H9 (cell line): ENCODE measurements at regions not wholly inside any gene's neighbourhood (a gene's known extent, or its start where the extent isn't known, plus 50 kb on each side); places are given as distances from the start of the nearest gene placed in this dataset.

Experiments used
- DNase-seq: peaks from one replicate; pipeline ENCODE4 v3.0.0-alpha.2; 2017
- H2AFZ ChIP-seq: one replicate; pipeline ENCODE4 v1.6.1; 2013; ENCODE audit warnings: mild to moderate bottlenecking, low read length, control low read depth, moderate library complexity
- H2AK5ac ChIP-seq: 2 replicates; pipeline ENCODE4 v1.6.1; 2013; ENCODE audit warnings: low read length, control low read depth, mixed read lengths; ENCODE audit not compliant: insufficient read length
- H2BK120ac ChIP-seq: one replicate; pipeline ENCODE4 v1.6.1; 2013; ENCODE audit warnings: low read depth, mild to moderate bottlenecking, low read length, control low read depth, inconsistent platforms; ENCODE audit not compliant: poor library complexity, severe bottlenecking
- H2BK12ac ChIP-seq: 2 replicates; pipeline ENCODE4 v1.6.1; 2013; ENCODE audit warnings: low read length, control low read depth, mixed read lengths, low read depth; ENCODE audit not compliant: insufficient read length
- H2BK15ac ChIP-seq: 2 replicates; pipeline ENCODE4 v1.6.1; 2013; ENCODE audit warnings: low read depth, low read length, control low read depth
- H2BK20ac ChIP-seq: one replicate; pipeline ENCODE4 v1.6.1; 2013; ENCODE audit warnings: low read depth, mild to moderate bottlenecking, low read length, control low read depth, inconsistent platforms; ENCODE audit not compliant: poor library complexity, severe bottlenecking
- H2BK5ac ChIP-seq: 2 replicates; pipeline ENCODE4 v1.6.1; 2013; ENCODE audit warnings: low read length, control low read depth, mixed read lengths; ENCODE audit not compliant: insufficient read length
- H3K14ac ChIP-seq: 2 replicates; pipeline ENCODE4 v1.6.1; 2013; ENCODE audit warnings: low read length, control low read depth; ENCODE audit not compliant: insufficient read depth
- H3K18ac ChIP-seq: 2 replicates; pipeline ENCODE4 v1.6.1; 2013; ENCODE audit warnings: low read depth, mild to moderate bottlenecking, mixed read lengths, low read length, control low read depth; ENCODE audit not compliant: insufficient read length
- H3K23ac ChIP-seq: 2 replicates; pipeline ENCODE4 v1.6.1; 2013; ENCODE audit warnings: low read length, control low read depth, mixed read lengths, low read depth; ENCODE audit not compliant: insufficient read length
- H3K23me2 ChIP-seq: 2 replicates; pipeline ENCODE4 v1.6.1; 2013; ENCODE audit warnings: low read depth, mild to moderate bottlenecking, mixed read lengths, low read length, control low read depth; ENCODE audit not compliant: insufficient read length, poor library complexity, severe bottlenecking
- H3K27ac ChIP-seq: 2 replicates; pipeline ENCODE4 v1.5.1; 2013; ENCODE audit warnings: low read length, control low read depth, mixed read lengths, low read depth; ENCODE audit not compliant: insufficient read length
- H3K27me3 ChIP-seq: 2 replicates; pipeline ENCODE4 v1.6.1; 2013; ENCODE audit warnings: low read length, control low read depth, inconsistent platforms; ENCODE audit not compliant: insufficient read depth
- H3K4ac ChIP-seq: 2 replicates; pipeline ENCODE4 v1.6.1; 2013; ENCODE audit warnings: low read depth, mild to moderate bottlenecking, control low read depth, inconsistent platforms, low read length, moderate library complexity
- H3K4me1 ChIP-seq: 2 replicates; pipeline ENCODE4 v1.6.1; 2013; ENCODE audit warnings: low read length, control low read depth, inconsistent platforms; ENCODE audit not compliant: insufficient read depth
- H3K4me2 ChIP-seq: 2 replicates; pipeline ENCODE4 v1.6.1; 2013; ENCODE audit warnings: low read length, control low read depth, mixed read lengths; ENCODE audit not compliant: insufficient read length, insufficient read depth
- H3K56ac ChIP-seq: 2 replicates; pipeline ENCODE4 v1.6.1; 2013; ENCODE audit warnings: low read depth, mild to moderate bottlenecking, mixed read lengths, low read length, control low read depth; ENCODE audit not compliant: insufficient read length
- H3K79me1 ChIP-seq: 2 replicates; pipeline ENCODE4 v1.6.1; 2013; ENCODE audit warnings: low read depth, mild to moderate bottlenecking, moderate library complexity, low read length, control low read depth, inconsistent platforms; ENCODE audit not compliant: insufficient read depth, poor library complexity, severe bottlenecking
- H3K79me2 ChIP-seq: 2 replicates; pipeline ENCODE4 v1.6.1; 2013; ENCODE audit warnings: low read length, control low read depth, inconsistent platforms; ENCODE audit not compliant: insufficient read depth
- H3K9ac ChIP-seq: 2 replicates; pipeline ENCODE4 v1.6.1; 2013; ENCODE audit warnings: low read length, control low read depth, mixed read lengths; ENCODE audit not compliant: insufficient read length; ENCODE audit errors: extremely low read depth
- H3K9me3 ChIP-seq: one replicate; pipeline ENCODE4 v1.6.1; 2013; ENCODE audit warnings: low read depth, low read length, inconsistent platforms; ENCODE audit not compliant: control insufficient read depth
- H3T11ph ChIP-seq: one replicate; pipeline ENCODE4 v1.6.1; 2013; ENCODE audit warnings: mild to moderate bottlenecking, low read length, control low read depth, inconsistent platforms
- H4K20me1 ChIP-seq: one replicate; pipeline ENCODE4 v1.6.1; 2013; ENCODE audit not compliant: control insufficient read depth, insufficient read length, insufficient read depth
- H4K5ac ChIP-seq: 2 replicates; pipeline ENCODE4 v1.6.1; 2013; ENCODE audit warnings: low read depth, mild to moderate bottlenecking, mixed read lengths, low read length, control low read depth; ENCODE audit not compliant: insufficient read length
- H4K8ac ChIP-seq: replicated peaks from 2 replicates; pipeline ENCODE4 v1.6.1; 2013; ENCODE audit warnings: low read length, control low read depth, mixed read lengths, low read depth; ENCODE audit not compliant: insufficient read length
- H4K91ac ChIP-seq: 2 replicates; pipeline ENCODE4 v1.6.1; 2013; ENCODE audit warnings: low read depth, mild to moderate bottlenecking, moderate library complexity, mixed read lengths, low read length, control low read depth; ENCODE audit not compliant: insufficient read length
- H3K27ac Mint-ChIP-seq, 3 experiments: 2 replicates in 2 of 3; 3 replicates in 1 of 3; pipeline ENCODE4 v1.8.0; 2020 to 2021; ENCODE audit warnings: mixed read lengths in 3 of 3, mild to moderate bottlenecking in 1 of 3, moderate library complexity in 1 of 3
- H3K27me3 Mint-ChIP-seq: 2 replicates; pipeline ENCODE4 v1.8.0; 2021; ENCODE audit warnings: low read depth, mild to moderate bottlenecking, moderate library complexity, mixed read lengths
- H3K36me3 Mint-ChIP-seq, 3 experiments: 2 replicates in 2 of 3; 3 replicates in 1 of 3; pipeline ENCODE4 v1.8.0; 2020 to 2021; ENCODE audit warnings: low read depth in 3 of 3, mixed read lengths in 3 of 3; ENCODE audit not compliant: insufficient read depth in 1 of 3
- H3K4me1 Mint-ChIP-seq, 2 experiments: 2 replicates each; pipeline ENCODE4 v1.8.0; 2020; ENCODE audit warnings: mixed read lengths in 2 of 2
- H3K4me3 Mint-ChIP-seq, 2 experiments: 2 replicates in 1 of 2; 3 replicates in 1 of 2; pipeline ENCODE4 v1.8.0; 2020 to 2021; ENCODE audit warnings: mild to moderate bottlenecking in 2 of 2, mixed read lengths in 2 of 2, moderate library complexity in 1 of 2
- H3K9me3 Mint-ChIP-seq, 2 experiments: 2 replicates in 1 of 2; 3 replicates in 1 of 2; pipeline ENCODE4 v1.8.0; 2020; ENCODE audit warnings: mild to moderate bottlenecking in 2 of 2, mixed read lengths in 2 of 2, moderate library complexity in 1 of 2
- WGBS: extraction: QIAGEN DNeasy Blood & Tissue Kit; methylation state at CpG from one replicate; pipeline ENCODE4 v1.1.7; 2013; ENCODE audit warnings: missing lambda C conversion rate, low lambda C conversion rate, mixed read lengths; ENCODE audit not compliant: insufficient read length; ENCODE audit errors: extremely low coverage; 5-methylcytosine and 5-hydroxymethylcytosine counted together
- TF ChIP-seq, protein P1 (sequence below): fragments of 200-600 bp; sonication (generic); conservative IDR thresholded peaks from 3 replicates; pipeline ENCODE4 v1.8.0; 2021; ENCODE audit warnings: antibody characterized with exemption, mild to moderate bottlenecking

DNA sequence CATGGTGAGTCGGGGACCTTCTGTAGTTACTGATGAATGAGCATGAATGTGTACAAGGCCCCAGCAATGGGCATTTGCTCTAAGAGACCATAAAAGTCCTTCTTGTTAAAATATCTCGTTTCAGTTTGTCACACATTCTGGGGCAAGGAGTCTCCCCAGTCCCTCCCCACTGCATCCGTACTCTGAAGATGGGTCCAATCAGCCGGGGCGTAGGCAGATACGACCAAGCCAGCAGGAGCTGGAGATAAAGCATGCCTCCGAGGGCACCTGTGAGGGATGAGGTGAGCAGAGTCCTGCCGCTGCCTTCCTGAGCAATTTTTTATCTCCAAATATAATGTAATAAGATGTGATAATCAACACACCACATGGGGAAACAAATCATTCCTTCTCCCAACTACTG lies 528.5 kb downstream of the BCL11B start:
- Histone ChIP-seq H4K20me1 (no peaks in the 10 kb centered on the region), H3K9me3 (no peaks in the 10 kb centered on the region), H4K8ac (no peak overlapping the region), H2BK15ac (no peak overlapping the region), H3K23ac (no peak overlapping the region), H3K27ac (no peak overlapping the region), H3K4me1 (no peaks in the 10 kb centered on the region), H3K27me3 (no peaks in the 10 kb centered on the region), H3K56ac (no peak overlapping the region), H3K4me2 (no peak overlapping the region), H2AK5ac (no peak overlapping the region), H3K4ac (no peak overlapping the region), H4K91ac (no peak overlapping the region), H3K14ac (no peak overlapping the region), H3K79me2 (no peaks in the 10 kb centered on the region), H4K5ac (no peak overlapping the region), H3K79me1 (no peaks in the 10 kb centered on the region), H2AFZ (no peak overlapping the region), H3K9ac (no peak overlapping the region), H3T11ph (no peak overlapping the region), H2BK12ac (no peak overlapping the region), H3K23me2 (no peaks in the 10 kb centered on the region), H2BK5ac (no peak overlapping the region), H2BK120ac (no peak overlapping the region), H2BK20ac (no peak overlapping the region), H3K18ac (no peak overlapping the region)
- H3K4me3 Mint-ChIP-seq, result no peak overlapping the region
- TF ChIP-seq, protein P1, sequence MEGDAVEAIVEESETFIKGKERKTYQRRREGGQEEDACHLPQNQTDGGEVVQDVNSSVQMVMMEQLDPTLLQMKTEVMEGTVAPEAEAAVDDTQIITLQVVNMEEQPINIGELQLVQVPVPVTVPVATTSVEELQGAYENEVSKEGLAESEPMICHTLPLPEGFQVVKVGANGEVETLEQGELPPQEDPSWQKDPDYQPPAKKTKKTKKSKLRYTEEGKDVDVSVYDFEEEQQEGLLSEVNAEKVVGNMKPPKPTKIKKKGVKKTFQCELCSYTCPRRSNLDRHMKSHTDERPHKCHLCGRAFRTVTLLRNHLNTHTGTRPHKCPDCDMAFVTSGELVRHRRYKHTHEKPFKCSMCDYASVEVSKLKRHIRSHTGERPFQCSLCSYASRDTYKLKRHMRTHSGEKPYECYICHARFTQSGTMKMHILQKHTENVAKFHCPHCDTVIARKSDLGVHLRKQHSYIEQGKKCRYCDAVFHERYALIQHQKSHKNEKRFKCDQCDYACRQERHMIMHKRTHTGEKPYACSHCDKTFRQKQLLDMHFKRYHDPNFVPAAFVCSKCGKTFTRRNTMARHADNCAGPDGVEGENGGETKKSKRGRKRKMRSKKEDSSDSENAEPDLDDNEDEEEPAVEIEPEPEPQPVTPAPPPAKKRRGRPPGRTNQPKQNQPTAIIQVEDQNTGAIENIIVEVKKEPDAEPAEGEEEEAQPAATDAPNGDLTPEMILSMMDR, result no peak
- no peaks in the 10 kb centered on the region for H3K4me1 Mint-ChIP-seq
- H3K9me3 Mint-ChIP-seq, result no peaks in the 10 kb centered on the region
- peaks cover 2% of the 10 kb centered on the region for H3K27me3 Mint-ChIP-seq
- H3K27ac Mint-ChIP-seq, result no peak overlapping the region
- no CpG with 5 or more reads among the region's 8 CpGs for WGBS
- no peaks in the 10 kb centered on the region for H3K36me3 Mint-ChIP-seq
- DNase-seq, result no peak
